ENCODE measurements at regions not wholly inside any gene's neighbourhood (a gene's known extent, or its start where the extent isn't known, plus 50 kb on each side); places are given as distances from the start of the nearest gene placed in this dataset.
A peak's percentile ranks its signal among the peaks of the same experiment; 100 is the strongest.

DNA sequence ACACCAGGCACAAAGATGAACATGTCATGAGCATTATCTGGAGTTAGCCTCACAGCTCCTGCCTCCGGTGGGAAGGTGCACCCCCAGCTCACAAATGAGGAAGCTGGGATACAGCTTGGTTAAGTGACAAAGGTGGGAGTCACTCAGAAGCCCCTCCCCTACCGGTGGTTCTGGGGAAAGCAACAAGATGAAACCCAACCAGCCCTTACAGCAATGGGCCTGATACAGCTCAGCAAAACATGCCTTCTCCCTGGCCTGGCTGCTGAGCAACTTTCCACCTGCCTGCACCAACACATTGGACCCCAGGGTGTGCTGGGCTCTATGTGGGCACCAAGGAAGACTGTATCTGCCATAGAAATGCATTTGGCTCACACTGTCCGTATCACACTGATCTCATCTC, 113.2 kb downstream of the GYPC start:
- Histone ChIP-seq H2AFZ (ENCODE audit: low read length) (no peak overlapping the region), H3K4me3 (ENCODE audit: low read length) (no peak overlapping the region), H3K27ac (ENCODE audit: low read length) (no peak overlapping the region), H3K9me2 (replicated peaks; ENCODE audit: insufficient read depth, low read length) (no peaks in the 10 kb centered on the region), H3K4me2 (ENCODE audit: low read depth, low read length, poor library complexity, severe bottlenecking) (no peak overlapping the region), H3K36me3 (ENCODE audit: insufficient read depth, low read length) (no peaks in the 10 kb centered on the region), H3K9me3 (ENCODE audit: low read length) (no peaks in the 10 kb centered on the region), H3K4me1 (ENCODE audit: low read length) (no peaks in the 10 kb centered on the region), H3K27me3 (ENCODE audit: low read length) (0 out of 2 replicates have a peak, but pooled peaks cover 3% of the 10 kb centered on the region), H3K9ac (ENCODE audit: low read length) (no peak overlapping the region), H4K20me1 (ENCODE audit: insufficient read depth, low read depth, low read length) (no peaks in the 10 kb centered on the region), H3K79me2 (ENCODE audit: low read length) (no peaks in the 10 kb centered on the region)
- peak; percentile 44 for DNase-seq

DNA sequence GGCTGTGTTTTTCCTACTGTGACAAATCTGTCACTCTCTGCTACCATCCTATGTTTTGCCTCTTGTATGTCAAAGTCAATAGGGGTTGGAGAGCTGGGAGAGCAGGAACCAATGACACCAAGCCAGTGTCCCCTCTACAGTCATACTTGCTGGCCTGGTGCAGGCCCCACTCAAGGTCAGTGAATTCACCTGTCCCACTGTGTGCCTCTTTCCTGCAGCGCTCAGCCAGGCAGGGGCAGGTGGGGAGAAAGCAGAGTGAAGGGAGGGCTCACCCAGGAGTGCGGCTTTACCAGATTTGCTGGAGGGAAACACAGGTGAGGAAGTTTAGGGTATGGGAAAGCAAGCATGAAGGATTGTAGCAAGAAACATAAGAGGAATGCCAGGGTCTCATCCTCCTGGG, 114.5 kb downstream of the GYPC start:
- DNase-seq, result no peak
- no peaks in the 10 kb centered on the region for H3K9me2 ChIP-seq (replicated peaks; ENCODE audit: insufficient read depth, low read length)
- no peaks in the 10 kb centered on the region for H3K36me3 ChIP-seq (ENCODE audit: insufficient read depth, low read length)

DNA sequence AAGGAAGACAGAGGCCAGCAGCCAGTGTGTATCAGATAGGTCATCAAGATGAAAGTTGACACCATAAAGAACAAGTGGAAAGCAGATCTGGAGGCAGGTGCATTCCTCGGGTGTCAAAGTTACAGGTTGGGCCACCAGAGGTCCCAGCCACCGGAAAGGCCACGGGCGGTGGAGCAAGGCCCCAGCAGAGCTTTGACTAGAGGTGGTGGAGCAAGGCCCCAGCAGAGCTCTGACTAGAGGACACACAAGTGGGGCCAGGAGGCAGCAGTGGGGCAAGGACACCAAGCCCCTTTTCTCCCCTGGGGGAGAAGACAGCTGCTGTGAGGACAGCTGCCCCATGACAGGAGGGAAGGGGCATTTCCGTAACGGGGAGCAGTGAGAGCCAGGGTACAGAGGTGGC, 115.1 kb downstream of the GYPC start:
- no peaks in the 10 kb centered on the region for H3K36me3 ChIP-seq (ENCODE audit: insufficient read depth, low read length)
- DNase-seq, result no peak
- no peak overlapping the region for H3K9ac ChIP-seq (ENCODE audit: low read length)
- no peaks in the 10 kb centered on the region for H3K27me3 ChIP-seq (ENCODE audit: low read length)
- H3K4me2 ChIP-seq (ENCODE audit: low read depth, low read length, poor library complexity, severe bottlenecking), result no peak overlapping the region
- H3K4me1 ChIP-seq (ENCODE audit: low read length), result no peaks in the 10 kb centered on the region
- H3K9me2 ChIP-seq (replicated peaks; ENCODE audit: insufficient read depth, low read length), result no peaks in the 10 kb centered on the region
- no peaks in the 10 kb centered on the region for H3K9me3 ChIP-seq (ENCODE audit: low read length)
- no peak overlapping the region for H3K4me3 ChIP-seq (ENCODE audit: low read length)
- H2AFZ ChIP-seq (ENCODE audit: low read length), result no peak overlapping the region
- no peak overlapping the region for H3K27ac ChIP-seq (ENCODE audit: low read length)
- no peaks in the 10 kb centered on the region for H4K20me1 ChIP-seq (ENCODE audit: insufficient read depth, low read depth, low read length)
- no peaks in the 10 kb centered on the region for H3K79me2 ChIP-seq (ENCODE audit: low read length)

More for the DNA sequence above, 114.5 kb downstream of the GYPC start:
- Histone ChIP-seq H3K79me2 (ENCODE audit: low read length) (no peaks in the 10 kb centered on the region), H3K4me1 (ENCODE audit: low read length) (no peaks in the 10 kb centered on the region), H3K27me3 (ENCODE audit: low read length) (0 out of 2 replicates have a peak, but pooled peaks cover 2% of the 10 kb centered on the region), H3K4me2 (ENCODE audit: low read depth, low read length, poor library complexity, severe bottlenecking) (no peak overlapping the region), H3K9ac (ENCODE audit: low read length) (no peak overlapping the region), H4K20me1 (ENCODE audit: insufficient read depth, low read depth, low read length) (no peaks in the 10 kb centered on the region), H3K27ac (ENCODE audit: low read length) (no peak overlapping the region), H2AFZ (ENCODE audit: low read length) (no peak overlapping the region), H3K4me3 (ENCODE audit: low read length) (no peak overlapping the region), H3K9me3 (ENCODE audit: low read length) (no peaks in the 10 kb centered on the region)

DNA sequence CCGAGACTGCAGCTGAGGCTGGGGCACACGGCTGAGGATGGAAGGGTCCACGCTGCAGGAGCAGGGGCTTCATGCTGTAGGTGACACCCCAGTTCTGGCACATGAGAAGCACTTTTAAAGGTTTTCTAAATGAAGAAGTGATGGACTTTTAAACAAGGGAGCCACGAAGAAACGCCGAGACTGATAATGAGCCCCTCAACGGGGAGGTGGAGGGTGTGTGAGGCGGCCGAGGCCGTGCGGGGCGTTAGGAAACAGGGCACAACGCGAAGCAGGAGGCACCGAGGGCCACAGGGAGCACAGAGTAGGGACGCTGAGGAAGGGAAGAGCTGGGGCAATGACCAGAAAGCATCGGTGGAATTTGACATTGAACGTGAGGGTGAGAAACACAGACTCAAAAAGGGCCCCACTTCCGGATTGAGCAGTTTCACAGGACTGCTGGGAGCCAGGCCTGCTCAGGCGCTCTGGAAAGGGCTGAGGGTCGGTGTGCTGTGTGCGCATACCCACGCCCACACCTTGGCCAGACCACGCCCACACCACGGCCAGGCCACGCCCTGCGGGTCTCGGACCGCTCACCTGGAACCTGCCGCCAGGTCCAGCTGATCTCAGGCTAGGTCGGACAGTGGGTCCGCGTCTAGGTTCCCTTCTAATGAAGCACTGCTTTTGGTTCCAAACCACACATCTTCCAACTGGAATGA, 115.7 kb downstream of the GYPC start:
- Histone ChIP-seq H3K9me2 (replicated peaks; ENCODE audit: insufficient read depth, low read length) (no peaks in the 10 kb centered on the region), H3K79me2 (ENCODE audit: low read length) (no peaks in the 10 kb centered on the region), H3K4me1 (ENCODE audit: low read length) (peaks cover under 1% of the 10 kb centered on the region), H4K20me1 (ENCODE audit: insufficient read depth, low read depth, low read length) (no peaks in the 10 kb centered on the region), H3K9me3 (ENCODE audit: low read length) (no peaks in the 10 kb centered on the region), H3K27ac (ENCODE audit: low read length) (no peak overlapping the region), H3K36me3 (ENCODE audit: insufficient read depth, low read length) (no peaks in the 10 kb centered on the region), H3K9ac (ENCODE audit: low read length) (no peak overlapping the region), H3K4me3 (ENCODE audit: low read length) (no peak overlapping the region), H3K4me2 (ENCODE audit: low read depth, low read length, poor library complexity, severe bottlenecking) (no peak overlapping the region), H3K27me3 (ENCODE audit: low read length) (no peaks in the 10 kb centered on the region), H2AFZ (ENCODE audit: low read length) (no peak overlapping the region)
- no peak for DNase-seq

DNA sequence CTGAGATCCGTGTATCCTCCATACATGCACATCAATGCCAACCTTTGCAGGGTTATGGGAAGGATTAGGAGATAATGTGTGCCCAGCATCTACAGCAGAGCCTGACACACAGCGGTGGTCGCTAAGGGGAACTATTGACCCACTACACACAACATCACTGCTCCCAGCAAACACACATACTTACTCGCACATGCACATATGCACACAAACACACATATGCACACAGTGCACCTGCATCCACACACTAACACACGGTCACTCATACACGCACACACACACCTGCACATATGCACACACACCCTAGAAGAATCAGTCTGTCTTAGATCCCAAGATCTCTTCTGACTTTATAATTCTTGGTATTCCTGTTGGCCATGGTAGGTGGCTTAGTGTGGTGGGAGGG, 118.3 kb downstream of the GYPC start:
- Histone ChIP-seq H3K9me3 (ENCODE audit: low read length) (no peaks in the 10 kb centered on the region), H3K27me3 (ENCODE audit: low read length) (no peaks in the 10 kb centered on the region), H3K9ac (ENCODE audit: low read length) (no peak overlapping the region), H3K27ac (ENCODE audit: low read length) (no peak overlapping the region), H2AFZ (ENCODE audit: low read length) (no peak overlapping the region), H3K79me2 (ENCODE audit: low read length) (no peaks in the 10 kb centered on the region), H3K9me2 (replicated peaks; ENCODE audit: insufficient read depth, low read length) (no peaks in the 10 kb centered on the region), H3K4me1 (ENCODE audit: low read length) (peaks cover 7% of the 10 kb centered on the region), H4K20me1 (ENCODE audit: insufficient read depth, low read depth, low read length) (no peaks in the 10 kb centered on the region), H3K4me2 (ENCODE audit: low read depth, low read length, poor library complexity, severe bottlenecking) (no peak overlapping the region), H3K4me3 (ENCODE audit: low read length) (no peak overlapping the region), H3K36me3 (ENCODE audit: insufficient read depth, low read length) (no peaks in the 10 kb centered on the region)
- DNase-seq, result no peak

DNA sequence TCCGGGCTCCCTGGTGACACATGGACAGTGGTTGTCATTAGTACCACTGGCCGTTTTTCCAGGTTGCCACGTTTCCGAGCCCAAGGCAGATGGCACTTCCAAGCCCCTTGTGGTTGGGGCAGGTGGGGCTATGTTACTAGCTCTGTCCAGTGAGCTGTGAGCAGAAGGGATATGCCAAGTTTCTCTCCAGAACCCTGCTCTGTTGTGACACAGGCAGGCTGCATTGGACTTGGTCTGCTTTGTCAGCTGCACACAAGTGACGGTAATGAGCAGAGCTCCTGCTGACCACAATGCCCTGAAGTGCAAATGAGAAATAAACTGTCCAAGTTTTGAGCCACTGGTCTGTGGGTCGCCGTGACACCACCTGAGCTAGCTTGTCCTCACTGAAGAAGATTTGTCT, 118.8 kb downstream of the GYPC start:
- no peak overlapping the region for H3K9ac ChIP-seq (ENCODE audit: low read length)
- no peaks in the 10 kb centered on the region for H3K79me2 ChIP-seq (ENCODE audit: low read length)
- H2AFZ ChIP-seq (ENCODE audit: low read length), result no peak overlapping the region
- H3K4me1 ChIP-seq (ENCODE audit: low read length), result peaks cover 7% of the 10 kb centered on the region
- H3K4me3 ChIP-seq (ENCODE audit: low read length), result no peak overlapping the region
- H3K4me2 ChIP-seq (ENCODE audit: low read depth, low read length, poor library complexity, severe bottlenecking), result no peak overlapping the region
- no peaks in the 10 kb centered on the region for H3K9me3 ChIP-seq (ENCODE audit: low read length)
- no peak overlapping the region for H3K27ac ChIP-seq (ENCODE audit: low read length)
- DNase-seq, result no peak
- no peaks in the 10 kb centered on the region for H3K9me2 ChIP-seq (replicated peaks; ENCODE audit: insufficient read depth, low read length)
- no peaks in the 10 kb centered on the region for H4K20me1 ChIP-seq (ENCODE audit: insufficient read depth, low read depth, low read length)
- H3K36me3 ChIP-seq (ENCODE audit: insufficient read depth, low read length), result no peaks in the 10 kb centered on the region
- H3K27me3 ChIP-seq (ENCODE audit: low read length), result no peaks in the 10 kb centered on the region

DNA sequence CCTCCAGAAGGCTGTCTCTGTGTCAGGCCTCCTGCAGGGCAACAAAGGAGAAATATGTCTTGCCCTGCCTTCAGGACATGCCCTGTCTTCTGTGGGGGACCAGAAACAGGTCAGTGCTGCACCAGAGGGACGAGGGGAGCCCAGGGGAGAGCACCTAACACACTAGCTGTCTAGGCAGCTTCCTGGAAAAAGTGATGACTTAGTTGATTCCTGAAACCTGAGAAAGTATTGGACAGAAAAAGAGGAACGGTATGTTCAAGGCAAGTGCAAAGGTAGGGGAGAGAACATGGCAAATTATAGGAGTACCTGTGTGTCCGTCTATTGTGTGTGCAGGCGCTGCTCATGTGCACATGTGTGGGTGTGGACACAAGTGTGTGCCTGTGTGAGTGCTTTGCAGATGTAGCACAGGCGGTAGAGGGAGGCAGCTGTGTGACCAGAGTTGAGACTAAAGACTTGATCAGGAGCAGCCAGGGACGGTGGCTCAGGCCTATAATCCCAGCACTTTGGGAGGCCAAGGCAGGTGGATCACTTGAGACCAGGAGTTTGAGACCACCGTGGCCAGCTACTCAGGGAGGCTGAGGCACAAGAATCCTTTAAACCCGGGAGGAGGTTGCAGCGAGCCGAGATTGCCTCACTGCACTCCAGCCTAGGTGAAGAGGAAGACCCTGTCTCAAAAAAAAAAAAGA, 119.5 kb downstream of the GYPC start:
- Histone ChIP-seq H3K4me1 (ENCODE audit: low read length) (peaks cover 7% of the 10 kb centered on the region), H3K4me3 (ENCODE audit: low read length) (no peak overlapping the region), H3K9me3 (ENCODE audit: low read length) (no peaks in the 10 kb centered on the region), H3K27ac (ENCODE audit: low read length) (no peak overlapping the region), H3K9ac (ENCODE audit: low read length) (no peak overlapping the region), H3K27me3 (ENCODE audit: low read length) (no peaks in the 10 kb centered on the region), H3K4me2 (ENCODE audit: low read depth, low read length, poor library complexity, severe bottlenecking) (no peak overlapping the region), H3K9me2 (replicated peaks; ENCODE audit: insufficient read depth, low read length) (no peaks in the 10 kb centered on the region), H2AFZ (ENCODE audit: low read length) (no peak overlapping the region), H3K79me2 (ENCODE audit: low read length) (no peaks in the 10 kb centered on the region), H4K20me1 (ENCODE audit: insufficient read depth, low read depth, low read length) (no peaks in the 10 kb centered on the region), H3K36me3 (ENCODE audit: insufficient read depth, low read length) (no peaks in the 10 kb centered on the region)
- no peak for DNase-seq

DNA sequence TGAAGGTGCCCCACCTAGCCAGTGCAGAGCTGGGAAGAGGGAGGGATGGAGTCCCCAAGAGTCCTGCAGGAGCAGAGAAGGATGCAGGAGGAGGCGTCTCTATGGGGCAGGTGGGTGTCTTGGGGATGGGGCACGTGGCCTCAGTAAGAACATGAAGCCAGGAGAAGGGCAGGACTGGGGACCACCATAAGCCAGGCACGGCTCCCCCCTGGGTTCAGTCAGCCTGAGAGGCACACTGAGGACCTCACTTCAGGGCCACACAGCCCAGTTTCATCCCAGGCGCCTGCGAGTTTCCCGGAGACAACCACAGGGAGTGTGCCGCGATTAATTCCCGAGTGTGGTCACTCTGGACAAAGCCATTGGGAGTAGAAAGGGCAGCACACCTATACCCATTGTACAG, 120.3 kb downstream of the GYPC start:
- no peak for DNase-seq
- H3K4me2 ChIP-seq (ENCODE audit: low read depth, low read length, poor library complexity, severe bottlenecking), result no peak overlapping the region
- H4K20me1 ChIP-seq (ENCODE audit: insufficient read depth, low read depth, low read length), result no peaks in the 10 kb centered on the region
- no peaks in the 10 kb centered on the region for H3K9me3 ChIP-seq (ENCODE audit: low read length)
- no peak overlapping the region for H2AFZ ChIP-seq (ENCODE audit: low read length)
- no peaks in the 10 kb centered on the region for H3K79me2 ChIP-seq (ENCODE audit: low read length)
- H3K4me3 ChIP-seq (ENCODE audit: low read length), result no peak overlapping the region
- H3K9ac ChIP-seq (ENCODE audit: low read length), result no peak overlapping the region
- peaks cover 7% of the 10 kb centered on the region for H3K4me1 ChIP-seq (ENCODE audit: low read length)
- H3K27me3 ChIP-seq (ENCODE audit: low read length), result no peaks in the 10 kb centered on the region
- no peak overlapping the region for H3K27ac ChIP-seq (ENCODE audit: low read length)
- no peaks in the 10 kb centered on the region for H3K9me2 ChIP-seq (replicated peaks; ENCODE audit: insufficient read depth, low read length)
- H3K36me3 ChIP-seq (ENCODE audit: insufficient read depth, low read length), result no peaks in the 10 kb centered on the region
